ENCODE measurements at regions not wholly inside any gene's neighbourhood (a gene's known extent, or its start where the extent isn't known, plus 50 kb on each side); places are given as distances from the start of the nearest gene placed in this dataset.
"Not testable (repeated sequence)": the region's sequence is repeated elsewhere in the genome, so short reads cannot be mapped to it uniquely, and the experiment has no call there.

DNA sequence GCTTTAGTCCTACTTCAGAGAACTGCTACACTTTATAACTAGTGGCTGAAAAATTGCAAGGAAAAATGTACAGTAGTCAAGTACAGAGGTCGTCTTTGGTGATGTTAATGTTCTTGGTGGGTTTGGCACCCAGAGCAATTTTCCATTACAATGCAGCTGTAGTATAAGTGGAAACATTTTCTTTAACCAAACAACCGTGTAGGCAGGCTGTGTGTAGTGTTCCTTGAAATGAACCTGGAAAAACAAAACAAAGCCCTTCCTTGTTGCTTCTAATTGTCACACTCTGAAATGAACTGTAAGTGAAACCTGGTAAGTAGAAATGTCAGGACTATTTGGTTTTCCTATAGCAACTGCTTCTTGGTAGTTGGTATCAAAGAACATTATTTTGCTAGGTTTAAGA lies 256.9 kb downstream of the MDFIC start:
- no peak for DNase-seq

- no peak for DNase-seq
These were observed 255.9 kb downstream of the MDFIC start for GRCh38 chr7:115177823-115178222.

DNA sequence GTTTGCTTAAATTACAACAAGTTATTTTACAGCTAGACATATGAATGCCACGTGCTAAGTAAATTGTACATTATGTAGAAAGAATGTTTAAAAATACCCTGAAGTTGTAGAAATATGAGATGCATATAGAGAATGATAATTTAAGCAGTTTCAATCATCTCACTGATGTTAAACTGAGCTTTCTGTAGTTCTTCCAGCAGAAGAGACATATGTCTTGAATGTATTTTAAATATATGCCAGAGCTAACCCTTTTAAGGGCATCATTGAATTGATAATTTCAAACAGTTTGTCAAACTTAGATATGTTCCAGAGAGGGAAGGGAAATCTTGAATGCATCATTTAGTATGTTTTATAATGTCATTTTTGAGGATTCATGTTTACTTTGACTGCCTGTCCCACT lies 255.2 kb downstream of the MDFIC start:
- no peak for DNase-seq

GRCh38 chr7:115172397-115172796 lies 250.5 kb downstream of the MDFIC start:
- DNase-seq, result not testable (repeated sequence)

- DNase-seq, result no peak
These were observed 232.0 kb downstream of the MDFIC start for GRCh38 chr7:115153769-115154477.

- no peak for DNase-seq
These were observed 231.3 kb downstream of the MDFIC start for GRCh38 chr7:115153176-115153575.

- DNase-seq, result peak; percentile 8
These were observed 224.3 kb downstream of the MDFIC start for GRCh38 chr7:115146148-115146547.

GRCh38 chr7:115145512-115145911 lies 223.6 kb downstream of the MDFIC start:
- peak; percentile 54 for DNase-seq

GRCh38 chr7:115137816-115138215 lies 215.9 kb downstream of the MDFIC start:
- DNase-seq, result no peak

DNA sequence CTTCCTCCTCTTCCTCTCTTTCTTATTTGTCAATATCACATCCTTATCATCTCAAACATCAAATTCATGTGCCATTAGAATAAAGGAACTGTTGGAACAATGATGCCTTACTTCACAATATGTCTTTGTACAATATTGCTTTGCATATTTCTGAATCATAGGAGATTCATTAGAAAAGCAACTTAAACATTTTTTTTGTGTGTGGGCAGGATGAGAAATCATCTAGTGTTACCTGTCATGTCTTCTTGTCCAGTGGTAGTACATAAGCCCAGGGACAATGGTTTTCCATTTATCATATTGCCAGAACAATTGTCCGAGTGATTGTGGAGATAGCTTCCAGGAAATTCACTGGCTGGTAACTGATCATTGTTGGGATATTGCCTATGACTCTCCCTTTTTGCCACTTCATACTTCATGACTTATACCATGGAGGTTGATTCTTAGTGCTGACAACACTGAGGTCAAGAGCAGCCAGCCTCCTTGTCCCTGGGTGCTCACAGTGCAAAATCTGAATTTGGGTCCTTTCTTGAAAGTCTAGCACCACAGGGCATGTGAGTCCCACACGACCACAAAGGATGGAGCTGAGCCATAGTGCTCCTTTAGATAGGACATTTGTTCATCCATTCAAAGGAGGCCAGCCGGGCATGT lies 215.0 kb downstream of the MDFIC start:
- DNase-seq, result no peak

GRCh38 chr7:115135769-115136410 lies 214.0 kb downstream of the MDFIC start:
- DNase-seq, result no peak

GRCh38 chr7:115135146-115135545 lies 213.3 kb downstream of the MDFIC start:
- no peak for DNase-seq

DNA sequence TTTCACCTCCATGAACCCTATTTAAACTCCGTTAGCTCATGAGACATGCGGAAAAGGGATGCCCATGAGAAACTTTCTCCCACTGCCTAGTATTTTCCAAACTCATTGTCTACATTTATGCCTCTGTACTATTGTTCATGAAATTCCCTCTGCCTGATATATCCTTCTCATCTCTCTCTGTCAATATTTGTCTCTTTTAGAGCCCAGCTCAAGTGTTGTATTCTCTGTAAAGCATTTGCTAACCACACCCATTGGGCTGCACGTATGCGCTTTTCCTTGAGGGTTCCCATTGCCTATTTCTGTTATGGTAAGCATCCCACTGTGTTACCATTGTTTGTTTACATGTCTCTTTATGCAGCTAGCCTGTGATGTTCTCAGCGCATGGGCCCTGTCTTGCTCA lies 211.4 kb downstream of the MDFIC start:
- DNase-seq, result no peak

DNA sequence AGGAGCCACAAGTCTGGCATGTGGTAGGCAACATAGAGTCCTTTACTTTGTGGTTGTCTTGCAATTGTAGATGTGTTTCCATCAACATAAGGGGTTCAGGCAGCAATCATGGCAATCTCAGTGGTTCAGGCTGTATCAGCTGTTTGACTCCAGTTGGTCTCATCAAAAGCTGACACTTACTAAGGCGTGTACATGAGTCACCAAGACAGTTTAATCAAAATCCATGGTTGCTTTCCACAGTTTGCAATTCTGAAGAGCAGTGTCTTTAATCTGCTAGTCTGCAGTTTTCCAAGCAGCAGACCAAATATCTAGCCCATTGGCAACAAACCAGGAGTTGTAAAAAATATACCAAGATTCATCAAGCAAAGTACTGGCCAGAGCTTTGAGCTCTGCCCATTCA lies 210.2 kb downstream of the MDFIC start:
- DNase-seq, result no peak

DNA sequence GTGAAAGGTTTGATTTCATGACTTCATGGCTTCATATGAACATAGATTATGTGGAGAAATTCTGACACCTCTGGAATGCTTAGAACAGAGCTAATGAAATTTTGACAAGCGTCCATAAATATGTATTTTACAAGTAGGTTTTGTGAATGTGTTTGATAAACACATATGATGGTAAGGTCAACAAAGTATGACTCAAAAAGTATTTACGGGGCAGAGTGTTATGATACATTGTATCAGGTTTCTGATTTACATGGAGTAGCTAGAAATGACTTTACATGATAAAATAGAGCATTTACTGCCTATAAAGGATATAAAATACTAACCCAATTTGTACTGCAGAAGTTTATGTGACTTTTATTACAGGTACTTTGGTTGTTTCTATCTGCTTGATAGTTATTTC lies 206.3 kb downstream of the MDFIC start:
- DNase-seq, result no peak

GRCh38 chr7:115127399-115128021 lies 205.6 kb downstream of the MDFIC start:
- no peak for DNase-seq

DNA sequence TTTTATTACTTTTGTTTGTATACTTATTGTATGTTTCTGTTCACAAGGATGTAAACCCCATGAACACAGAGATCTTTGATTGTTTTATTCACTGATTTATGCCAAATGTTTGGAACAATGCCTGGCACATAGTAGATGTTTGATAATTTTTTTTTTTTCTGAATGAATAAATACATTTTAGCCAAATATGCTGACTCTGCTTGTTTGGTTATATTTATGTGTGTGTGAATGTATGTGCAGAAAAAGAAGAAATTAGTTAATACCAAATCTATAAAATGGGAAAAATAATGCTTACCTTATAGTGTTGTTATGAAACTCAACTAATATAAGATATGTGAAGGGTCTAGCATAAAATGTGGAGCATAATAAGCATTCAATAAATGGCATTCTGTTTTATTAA lies 203.9 kb downstream of the MDFIC start:
- DNase-seq, result no peak

- no peak for DNase-seq
These were observed 203.4 kb downstream of the MDFIC start for GRCh38 chr7:115125312-115125711.

- DNase-seq, result no peak
These were observed 202.6 kb downstream of the MDFIC start for GRCh38 chr7:115124409-115124939.

- DNase-seq, result no peak
These were observed 201.5 kb downstream of the MDFIC start for GRCh38 chr7:115123441-115123840.

DNA sequence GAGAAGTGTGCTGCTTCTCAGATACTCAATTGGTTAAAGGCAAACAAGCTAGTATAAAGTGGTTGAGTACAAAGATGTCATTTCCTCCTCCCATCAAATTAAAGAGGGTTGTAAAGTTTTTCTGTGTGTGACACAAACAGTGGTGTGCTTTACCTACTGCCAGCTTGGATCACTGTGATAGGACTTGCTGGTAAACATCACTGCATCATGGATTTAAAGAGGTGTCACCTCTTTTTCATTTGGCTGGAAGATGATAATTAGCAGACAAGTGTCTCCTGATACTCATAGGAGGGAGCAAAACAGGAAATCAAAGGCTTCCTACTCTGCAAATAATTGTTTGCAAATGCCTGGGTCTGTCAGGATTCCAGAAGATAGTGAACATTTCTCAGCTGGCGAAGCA lies 200.5 kb downstream of the MDFIC start:
- no peak for DNase-seq

DNA sequence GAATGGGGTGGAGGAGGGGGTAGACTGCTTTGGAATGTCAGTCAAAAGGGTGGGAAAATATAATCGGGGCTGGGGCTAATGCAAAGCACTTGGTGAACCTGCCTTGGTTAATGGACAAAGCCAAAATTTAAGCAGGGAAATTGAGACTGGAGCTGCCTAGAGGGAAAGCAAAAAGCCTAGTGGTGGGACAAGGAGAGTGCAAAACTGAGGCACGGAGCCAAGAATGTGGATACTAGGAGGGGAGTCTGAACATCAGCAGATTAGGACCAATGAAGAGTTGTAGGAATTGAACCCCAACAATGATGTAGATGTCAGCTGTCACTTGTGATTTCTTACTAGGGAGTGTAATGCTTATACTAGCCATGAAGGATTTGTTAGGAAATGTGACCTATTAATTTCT lies 195.9 kb downstream of the MDFIC start:
- DNase-seq, result no peak

All from activated CD4-positive, alpha-beta T cell treated with anti-CD3 and anti-CD28 coated beads, Interleukin-2, Interleukin-6, amounts not matched to agents 100 ng/mL and 50 ng/mL, durations not matched to agents 16 hours and 8 hours (primary cell).